ENCODE measurements at regions not wholly inside any gene's neighbourhood (a gene's known extent, or its start where the extent isn't known, plus 50 kb on each side); places are given as distances from the start of the nearest gene placed in this dataset.

- DNase-seq = no peak
Measured at GRCh38 chr12:113612076-113612728, 140.5 kb upstream of the LHX5 start.

GRCh38 chr12:113611652-113612051 lies 140.0 kb upstream of the LHX5 start:
- no peak for DNase-seq

DNA sequence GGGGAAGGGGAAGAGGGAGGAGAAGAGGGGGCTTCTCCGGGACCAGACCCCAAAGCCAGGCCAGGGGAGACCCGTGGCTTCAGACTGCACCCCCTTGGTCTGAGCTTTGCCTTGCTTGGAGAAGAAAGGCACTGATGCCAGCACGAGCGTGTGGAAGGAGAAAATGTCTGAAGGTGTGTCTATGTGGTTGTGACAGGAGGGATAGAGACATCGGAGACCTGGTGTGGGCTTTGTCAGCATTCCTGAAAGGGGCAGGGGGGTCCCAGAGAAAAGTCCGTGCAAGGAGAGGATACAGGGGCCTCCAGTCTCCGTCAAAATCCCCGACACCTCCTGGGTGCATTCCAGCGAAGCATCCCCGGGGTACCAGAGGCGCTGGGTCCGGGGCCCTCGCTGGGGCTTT lies 139.0 kb upstream of the LHX5 start:
- DNase-seq = no peak

DNA sequence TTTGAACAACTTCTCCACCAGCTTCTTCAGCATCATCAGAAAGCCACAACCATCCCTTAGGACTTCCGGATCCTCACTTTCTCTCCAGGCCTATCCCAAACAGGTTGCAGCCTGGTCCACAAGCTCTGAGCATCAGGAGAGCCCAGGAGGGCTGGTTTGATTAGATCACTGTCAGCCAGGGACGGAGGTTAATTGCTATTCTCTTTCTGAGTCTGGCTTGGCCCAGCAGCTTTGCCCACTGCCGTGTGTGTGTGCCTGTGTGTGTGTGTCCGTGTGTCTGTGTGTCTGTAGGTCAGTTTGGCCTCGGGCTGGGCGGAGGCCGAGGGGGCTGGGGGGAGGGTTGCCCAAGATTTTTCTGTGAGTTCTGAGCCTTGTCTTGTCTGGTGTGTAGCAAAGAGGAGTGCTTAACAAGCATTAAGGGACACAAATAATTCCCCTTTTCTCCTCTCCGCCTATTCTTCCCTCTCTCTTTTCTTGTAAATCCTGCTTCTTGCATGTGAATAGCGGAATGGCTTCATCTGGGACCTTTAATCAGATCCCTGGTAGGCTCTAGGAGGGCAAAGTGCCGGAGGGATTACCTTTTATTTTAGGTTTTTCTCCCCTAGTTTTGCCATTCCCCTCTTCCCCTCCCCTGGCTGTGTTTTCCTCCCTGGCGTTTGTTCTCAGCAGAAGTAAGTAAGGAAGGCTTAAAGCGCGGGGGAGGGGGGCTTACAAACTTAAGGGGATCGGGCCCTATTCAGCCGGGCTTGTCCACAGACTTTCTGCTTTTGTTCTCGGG lies 138.2 kb upstream of the LHX5 start:
- DNase-seq = no peak

DNA sequence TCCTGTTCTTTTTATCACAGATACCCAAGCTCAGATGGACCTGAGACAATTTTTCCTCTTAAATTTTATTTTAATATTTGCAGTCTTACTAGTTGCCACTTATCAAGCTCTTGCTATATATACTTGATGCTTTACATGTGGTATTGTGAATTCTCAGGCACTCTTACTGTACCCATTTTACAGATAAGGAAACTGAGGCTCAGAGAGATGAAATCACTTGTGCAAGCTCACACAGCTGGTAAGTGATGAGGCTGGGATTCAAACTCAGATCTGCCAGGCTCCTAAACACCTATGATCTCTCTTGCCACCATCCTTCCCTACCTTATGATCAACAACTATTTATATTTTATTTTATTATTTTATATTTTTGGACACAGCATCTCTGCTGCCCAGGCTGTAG lies 133.0 kb upstream of the LHX5 start:
- DNase-seq = no peak

DNA sequence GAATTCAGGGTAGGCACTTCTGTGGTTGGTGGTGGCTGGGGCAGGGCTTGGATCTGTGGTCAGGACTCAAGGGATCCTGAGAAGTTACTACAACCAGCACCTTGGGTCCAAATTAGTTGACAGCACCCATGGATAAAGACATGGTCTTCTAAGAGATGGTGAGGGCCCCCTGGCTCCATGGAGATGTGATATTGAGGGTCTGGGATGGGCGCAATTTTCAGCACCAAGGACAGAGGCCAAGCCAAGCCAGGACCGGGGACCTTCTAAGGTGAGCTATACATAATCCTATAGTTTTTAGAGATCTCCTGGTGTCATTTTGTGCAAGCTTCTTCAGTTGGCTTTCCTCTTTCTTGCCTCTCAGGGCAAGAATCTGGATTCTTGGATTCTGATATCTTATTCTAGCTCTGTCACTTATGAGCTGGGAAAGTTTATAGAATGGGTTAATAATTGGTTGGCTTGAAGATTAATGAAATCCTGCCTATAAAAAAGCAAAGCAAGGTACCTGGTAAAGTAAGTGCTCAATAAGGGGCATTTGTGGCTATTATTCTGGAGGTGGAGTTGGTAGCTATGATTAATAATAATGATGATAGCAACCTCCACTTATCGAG lies 130.1 kb upstream of the LHX5 start:
- no peak for DNase-seq

GRCh38 chr12:113598815-113599406 lies 127.2 kb upstream of the LHX5 start:
- DNase-seq = no peak

GRCh38 chr12:113594967-113595366 lies 123.3 kb upstream of the LHX5 start:
- DNase-seq = no peak

DNA sequence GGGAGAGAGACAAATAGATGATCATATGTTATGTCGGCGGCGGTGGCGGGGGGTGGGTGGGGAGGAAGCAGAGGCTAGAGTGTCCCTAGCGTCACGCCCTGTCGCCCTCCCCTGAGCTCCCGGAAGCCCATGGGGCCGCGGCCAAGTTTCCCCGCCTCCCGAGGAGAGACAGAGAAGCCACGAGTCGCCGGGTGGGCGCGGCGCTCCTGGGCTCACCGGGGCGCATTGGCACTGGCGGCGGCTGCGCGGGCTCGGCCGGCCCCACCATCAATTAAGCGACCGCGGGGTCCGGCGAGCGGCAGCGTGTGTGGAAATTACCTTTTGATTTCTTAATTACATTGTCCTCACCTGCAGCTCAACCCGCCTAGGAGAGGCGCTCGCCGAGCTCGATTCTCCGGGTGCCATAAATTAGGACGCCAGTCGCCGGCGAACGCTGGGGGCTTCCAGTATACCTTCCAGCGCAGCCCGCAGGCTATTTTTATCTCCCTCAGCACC lies 119.9 kb upstream of the LHX5 start:
- peak; percentile 28 for DNase-seq

GRCh38 chr12:113589437-113589836 lies 117.8 kb upstream of the LHX5 start:
- DNase-seq = no peak

DNA sequence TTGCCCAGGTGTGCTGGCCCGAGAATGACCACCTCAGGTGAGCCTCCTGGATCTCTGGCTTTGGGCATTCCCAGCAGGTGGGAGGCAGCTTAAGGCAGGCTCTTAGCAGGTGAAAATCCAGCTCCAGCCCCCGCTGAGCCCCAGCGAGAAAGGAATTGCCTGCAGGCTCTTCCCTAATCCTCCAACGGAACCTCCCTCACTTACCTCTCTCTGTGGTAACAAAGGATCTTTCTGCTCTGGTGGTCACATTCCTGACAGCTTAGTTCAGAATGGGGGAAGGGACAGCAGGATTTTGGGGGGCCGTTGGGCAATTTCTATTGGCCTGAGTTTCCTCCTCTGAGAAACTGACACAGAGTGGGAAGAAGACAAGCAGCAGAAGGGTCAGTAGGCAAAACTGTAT lies 116.0 kb upstream of the LHX5 start:
- no peak for DNase-seq

DNA sequence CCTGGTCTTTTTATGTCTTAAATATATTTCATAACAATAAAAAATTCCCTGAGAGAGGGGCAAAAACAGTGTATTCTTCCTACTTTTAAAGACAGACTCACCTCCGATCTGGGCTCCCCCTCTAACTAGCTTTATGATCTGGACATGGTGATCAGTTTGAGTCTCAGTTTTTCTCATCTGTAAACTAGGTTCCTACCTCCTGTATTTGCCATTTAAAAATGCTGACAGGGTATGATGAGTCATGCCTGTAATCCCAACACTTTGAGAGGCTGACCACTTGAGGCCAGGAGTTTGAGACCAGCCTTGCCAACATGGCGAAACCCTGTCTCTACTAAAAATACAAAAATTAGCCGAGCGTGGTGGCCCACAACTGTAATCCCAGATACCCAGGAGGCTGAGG lies 114.8 kb upstream of the LHX5 start:
- DNase-seq = no peak

- no peak for DNase-seq
Measured at GRCh38 chr12:113582521-113583218, 111.0 kb upstream of the LHX5 start.

DNA sequence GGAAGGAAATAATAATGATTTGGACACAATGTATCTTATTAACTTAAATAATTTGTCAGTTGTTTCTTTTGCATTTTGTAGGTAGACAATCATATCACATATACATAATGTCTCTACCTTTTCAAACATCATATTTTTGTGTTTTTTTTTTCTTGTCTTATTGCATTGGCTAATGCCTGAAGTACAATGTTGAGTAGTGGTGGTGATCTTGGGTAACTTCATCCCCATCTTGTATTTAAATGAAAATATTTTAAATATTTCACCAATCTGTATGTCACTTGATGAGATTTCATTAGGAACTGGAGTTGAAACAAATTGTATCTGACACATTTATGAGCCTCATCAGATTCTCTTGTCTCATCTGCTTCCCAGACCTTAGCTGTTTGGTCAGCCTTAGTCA lies 109.7 kb upstream of the LHX5 start:
- no peak for DNase-seq

DNA sequence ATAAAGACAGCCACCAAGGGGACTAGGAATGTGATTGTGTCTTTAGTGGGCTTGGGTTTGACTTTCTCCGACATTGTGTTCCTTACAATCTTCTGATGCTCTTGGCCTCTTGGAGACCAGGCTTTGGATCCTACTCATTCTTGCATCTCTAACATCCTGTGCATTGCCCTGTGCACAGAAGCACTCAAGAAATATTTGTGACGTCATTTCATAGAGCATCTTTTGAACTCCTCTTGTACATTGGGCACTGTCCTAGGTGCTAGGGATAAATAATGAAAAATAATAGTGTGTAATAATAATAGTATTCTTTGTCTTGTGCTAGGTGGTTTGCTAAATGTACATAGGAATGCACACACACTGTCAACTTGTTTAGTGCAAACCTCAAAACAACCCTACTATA lies 108.8 kb upstream of the LHX5 start:
- no peak for DNase-seq

DNA sequence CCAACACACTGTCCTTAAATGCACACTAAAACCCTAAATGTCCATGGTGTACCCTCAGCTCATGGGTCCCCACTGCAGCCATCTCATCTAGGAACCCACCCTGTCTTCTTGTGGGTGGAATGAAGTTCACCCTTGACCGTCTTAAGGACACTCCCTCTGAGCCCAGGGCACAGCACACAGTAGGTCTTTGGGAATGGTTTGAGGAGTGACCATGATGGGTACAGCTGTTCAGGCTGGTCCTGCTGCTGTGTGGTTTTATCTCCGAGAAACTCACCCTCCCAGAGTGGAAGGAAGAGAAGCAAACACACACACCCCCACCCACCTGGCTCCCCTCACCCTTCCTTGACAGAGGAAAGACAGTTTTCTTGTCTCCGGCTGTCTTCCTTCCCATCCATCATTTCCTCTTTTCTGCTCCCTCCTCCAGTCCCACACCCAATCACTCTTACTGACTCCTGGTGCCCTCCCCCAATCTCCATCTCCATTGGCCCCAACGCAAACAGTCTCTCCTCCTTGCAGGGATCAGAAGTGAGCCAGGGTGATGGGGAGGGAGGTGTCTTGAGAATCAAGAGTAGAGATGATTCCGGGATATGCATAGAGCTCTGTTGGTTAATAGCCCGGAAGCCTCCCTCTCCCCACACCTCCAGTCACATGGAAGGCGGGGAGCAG lies 105.9 kb upstream of the LHX5 start:
- DNase-seq = no peak

DNA sequence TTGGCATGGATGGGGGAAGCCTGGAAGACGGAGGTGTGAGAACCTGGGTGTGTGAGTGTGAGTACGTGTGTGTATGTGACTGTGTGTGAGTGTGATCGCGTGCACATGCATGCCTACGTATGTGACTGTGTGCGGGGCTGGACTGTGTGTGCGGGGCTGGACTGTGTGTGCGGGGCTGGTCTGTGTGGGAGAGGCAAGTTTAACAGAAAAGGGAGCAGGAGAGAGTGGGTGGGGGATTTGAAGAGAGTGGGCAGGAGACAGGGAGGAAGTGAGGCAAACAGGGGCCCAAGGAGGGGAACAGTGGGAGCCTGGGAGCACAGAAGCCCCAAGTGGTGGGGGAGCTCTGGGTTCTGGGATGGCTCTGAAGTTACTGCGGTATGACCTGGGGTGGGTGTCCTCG lies 103.7 kb upstream of the LHX5 start:
- DNase-seq = no peak

DNA sequence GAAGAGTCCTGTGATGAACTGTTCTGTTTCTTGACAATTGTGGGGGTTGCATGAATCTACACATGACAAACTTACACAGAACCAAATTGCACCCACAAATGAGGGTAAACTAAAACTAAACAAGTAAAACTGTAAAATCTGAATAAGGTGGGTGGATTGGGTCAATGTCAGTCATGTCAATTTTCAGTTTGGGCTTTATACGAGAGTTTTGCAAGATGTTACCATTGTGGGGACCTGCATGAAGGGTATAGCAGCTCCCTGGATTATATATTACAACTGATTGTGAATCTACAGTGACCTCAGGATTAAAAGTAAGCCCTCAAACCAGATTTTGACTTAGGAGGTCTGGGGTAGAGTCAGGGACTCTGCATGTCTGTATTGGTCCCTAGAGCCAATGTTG lies 101.5 kb upstream of the LHX5 start:
- DNase-seq = no peak

GRCh38 chr12:113571713-113572112 lies 100.0 kb upstream of the LHX5 start:
- DNase-seq = no peak

DNA sequence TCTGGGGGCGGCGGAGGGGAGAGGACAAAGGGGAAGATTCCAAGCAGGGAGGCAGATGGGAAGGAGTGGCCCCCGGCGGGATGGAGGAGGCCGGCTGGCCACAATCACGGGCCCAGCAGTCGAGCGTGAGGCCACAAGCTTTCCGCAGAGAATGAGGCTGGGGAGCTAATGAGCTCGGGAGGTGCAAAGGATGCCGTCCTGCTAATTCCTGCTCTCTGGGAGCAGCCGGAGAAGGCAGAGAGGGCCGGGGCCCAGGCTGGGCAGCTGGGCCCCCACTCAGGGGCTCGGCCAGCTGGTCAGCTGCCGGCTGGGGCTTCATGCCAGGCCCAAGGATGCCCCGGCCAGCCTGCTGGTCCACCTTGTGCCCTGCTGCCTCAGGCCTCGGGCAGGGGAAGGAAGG lies 98.1 kb upstream of the LHX5 start:
- no peak for DNase-seq

GRCh38 chr12:113568021-113568420 lies 96.3 kb upstream of the LHX5 start:
- DNase-seq = no peak

DNA sequence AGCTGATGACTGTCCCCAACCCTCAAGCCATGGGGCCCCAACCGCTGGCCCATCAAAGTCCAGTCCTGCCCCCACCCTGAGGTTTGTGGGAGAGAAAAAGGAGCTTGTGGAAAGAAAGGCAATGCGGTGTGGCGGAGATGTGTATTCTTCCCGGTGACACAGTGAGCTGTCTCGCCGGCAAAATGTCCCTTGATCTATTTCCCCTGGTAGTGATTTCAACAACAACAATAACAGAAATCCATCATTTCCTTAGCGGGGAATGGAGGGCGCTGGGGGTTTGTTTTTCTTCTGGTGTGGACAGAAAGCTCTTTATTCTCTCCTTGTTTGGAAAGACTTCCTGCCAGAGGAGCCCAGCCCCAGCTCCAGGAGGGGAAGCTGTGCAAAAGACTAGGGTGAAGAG lies 93.7 kb upstream of the LHX5 start:
- DNase-seq = no peak
